Thoracic aorta (tissue), 2 donors: ENCODE measurements at regions not wholly inside any gene's neighbourhood (a gene's known extent, or its start where the extent isn't known, plus 50 kb on each side); places are given as distances from the start of the nearest gene placed in this dataset.
A peak's percentile ranks its signal among the peaks of the same experiment; 100 is the strongest.

ENCODE experiments used
- ATAC-seq: fragments of 150-250 bp; one replicate; pipeline ENCODE4 v1.8.0; 2017; ENCODE audit warnings: low read depth; ENCODE audit not compliant: insufficient number of reproducible peaks, low FRiP score
- DNase-seq: peaks from one replicate; pipeline ENCODE4 v3.0.0-alpha.2; 2020; ENCODE audit warnings: low spot score
- H3K27ac ChIP-seq, 2 donors: fragments of 200-600 bp; sonication (generic); 1 replicate in 1 of 2; 2 replicates in 1 of 2; pipeline ENCODE4 v1.5.1; 2016; ENCODE audit warnings: mild to moderate bottlenecking in 2 of 2, moderate library complexity in 2 of 2
- H3K27me3 ChIP-seq: fragments of 200-600 bp; sonication (generic); replicated peaks from 2 replicates; pipeline ENCODE4 v1.6.0; 2016; ENCODE audit warnings: mild to moderate bottlenecking; ENCODE audit not compliant: insufficient read depth
- H3K36me3 ChIP-seq: fragments of 200-600 bp; sonication (generic); one replicate; pipeline ENCODE4 v1.5.1; 2016
- H3K4me1 ChIP-seq, 2 donors: fragments of 200-600 bp; sonication (generic); 1 replicate in 1 of 2; 2 replicates in 1 of 2; pipeline versions ENCODE4 v1.5.1 to v1.6.0; 2016; ENCODE audit warnings: low read depth in 2 of 2, mild to moderate bottlenecking in 1 of 2; ENCODE audit not compliant: control insufficient read depth in 1 of 2
- H3K4me3 ChIP-seq: fragments of 200-600 bp; sonication (generic); 2 replicates; pipeline ENCODE4 v1.5.1; 2016; ENCODE audit warnings: mild to moderate bottlenecking
- H3K9me3 ChIP-seq: fragments of 200-600 bp; sonication (generic); 2 replicates; pipeline ENCODE4 v1.5.1; 2016
- TF ChIP-seq, protein P1 (sequence below): fragments of 200-600 bp; sonication (generic); IDR thresholded peaks from one replicate; pipeline ENCODE4 v1.5.1; 2019; ENCODE audit warnings: antibody characterized with exemption

DNA sequence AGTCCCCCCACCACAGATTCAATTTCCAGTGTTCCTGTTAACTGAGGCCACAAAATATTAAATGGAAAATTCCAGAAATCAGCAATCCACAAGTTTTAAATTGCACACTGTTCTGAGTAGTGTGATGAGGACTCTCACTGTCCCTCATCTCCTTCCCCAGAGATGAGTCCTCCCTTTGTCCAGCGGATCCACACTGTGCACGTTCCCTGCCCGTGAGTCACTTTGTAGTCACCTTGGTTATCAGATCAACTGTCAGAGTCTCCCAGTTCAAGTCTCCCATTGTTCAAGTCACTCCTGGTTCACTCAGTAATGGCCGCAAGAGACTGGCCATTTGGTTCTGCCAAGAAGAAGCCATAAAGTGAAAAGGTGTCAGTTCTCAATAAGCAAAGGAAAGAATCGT lies 168.6 kb upstream of the AFDN start:
- ATAC-seq (no peak), DNase-seq (no peak)
- Histone ChIP-seq H3K4me1 (peaks cover 5 to 6% of the 10 kb centered on the region in 2 donors), H3K27ac (no peak overlapping the region), H3K9me3 (no peaks in the 10 kb centered on the region), H3K27me3 (no peaks in the 10 kb centered on the region), H3K4me3 (no peak overlapping the region), H3K36me3 (no peaks in the 10 kb centered on the region)
- TF ChIP-seq, protein P1, sequence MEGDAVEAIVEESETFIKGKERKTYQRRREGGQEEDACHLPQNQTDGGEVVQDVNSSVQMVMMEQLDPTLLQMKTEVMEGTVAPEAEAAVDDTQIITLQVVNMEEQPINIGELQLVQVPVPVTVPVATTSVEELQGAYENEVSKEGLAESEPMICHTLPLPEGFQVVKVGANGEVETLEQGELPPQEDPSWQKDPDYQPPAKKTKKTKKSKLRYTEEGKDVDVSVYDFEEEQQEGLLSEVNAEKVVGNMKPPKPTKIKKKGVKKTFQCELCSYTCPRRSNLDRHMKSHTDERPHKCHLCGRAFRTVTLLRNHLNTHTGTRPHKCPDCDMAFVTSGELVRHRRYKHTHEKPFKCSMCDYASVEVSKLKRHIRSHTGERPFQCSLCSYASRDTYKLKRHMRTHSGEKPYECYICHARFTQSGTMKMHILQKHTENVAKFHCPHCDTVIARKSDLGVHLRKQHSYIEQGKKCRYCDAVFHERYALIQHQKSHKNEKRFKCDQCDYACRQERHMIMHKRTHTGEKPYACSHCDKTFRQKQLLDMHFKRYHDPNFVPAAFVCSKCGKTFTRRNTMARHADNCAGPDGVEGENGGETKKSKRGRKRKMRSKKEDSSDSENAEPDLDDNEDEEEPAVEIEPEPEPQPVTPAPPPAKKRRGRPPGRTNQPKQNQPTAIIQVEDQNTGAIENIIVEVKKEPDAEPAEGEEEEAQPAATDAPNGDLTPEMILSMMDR: no peak

- Histone ChIP-seq H3K9me3 (no peaks in the 10 kb centered on the region), H3K36me3 (no peaks in the 10 kb centered on the region), H3K4me1 (peaks cover 5 to 6% of the 10 kb centered on the region in 2 donors), H3K27me3 (no peaks in the 10 kb centered on the region), H3K4me3 (no peak overlapping the region), H3K27ac (no peak overlapping the region)
- TF ChIP-seq, protein P1: no peak
- DNase-seq: no peak
- ATAC-seq: no peak
Measured at GRCh38 chr6:167659046-167659445, 167.7 kb upstream of the AFDN start.

- H3K36me3 ChIP-seq: no peaks in the 10 kb centered on the region
- H3K9me3 ChIP-seq: no peaks in the 10 kb centered on the region
- no peak for DNase-seq
- H3K27ac ChIP-seq: peak overlapping the region in 1 of 2 donors; percentile 44
- H3K4me3 ChIP-seq: no peak overlapping the region
- TF ChIP-seq, protein P1: no peak
- peaks cover 5 to 6% of the 10 kb centered on the region in 2 donors for H3K4me1 ChIP-seq
- ATAC-seq: no peak
- H3K27me3 ChIP-seq: no peaks in the 10 kb centered on the region
Measured at GRCh38 chr6:167660424-167660823, 166.3 kb upstream of the AFDN start.

DNA sequence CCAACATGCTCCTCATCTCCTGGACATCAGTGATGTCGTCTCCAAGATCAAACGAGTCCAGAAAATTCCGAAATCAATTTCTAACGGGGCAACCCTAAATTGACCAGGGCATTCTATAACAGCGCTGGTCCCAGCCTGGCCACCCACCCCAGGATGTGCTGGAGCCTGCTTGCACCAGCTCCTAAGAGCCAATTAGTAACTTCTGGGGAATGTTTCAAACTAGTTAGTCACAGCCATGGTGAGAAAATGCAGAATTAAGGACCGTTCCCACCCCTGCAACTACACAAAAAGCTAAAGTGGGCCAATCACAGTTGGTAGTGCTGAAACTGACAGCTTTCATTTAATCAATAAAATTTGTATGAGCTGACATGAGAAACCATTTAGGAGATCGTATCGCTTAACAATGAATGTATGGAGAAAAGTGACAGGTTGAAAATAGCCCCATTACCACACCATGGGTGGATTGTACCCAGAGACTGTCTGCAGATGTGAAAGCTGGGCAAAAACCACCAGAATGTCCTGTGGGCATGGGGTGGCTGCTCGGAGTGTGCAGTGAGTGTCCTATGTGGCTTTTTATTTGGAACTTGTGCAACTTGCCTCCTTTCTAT lies 165.7 kb upstream of the AFDN start:
- peaks cover 5 to 6% of the 10 kb centered on the region in 2 donors for H3K4me1 ChIP-seq
- DNase-seq (no peak), ATAC-seq (no peak)
- TF ChIP-seq, protein P1: no peak
- H3K4me3 ChIP-seq: no peak overlapping the region
- H3K36me3 ChIP-seq: no peaks in the 10 kb centered on the region
- H3K9me3 ChIP-seq: no peaks in the 10 kb centered on the region
- H3K27ac ChIP-seq: peak overlapping the region in 1 of 2 donors; percentile 44
- no peaks in the 10 kb centered on the region for H3K27me3 ChIP-seq

DNA sequence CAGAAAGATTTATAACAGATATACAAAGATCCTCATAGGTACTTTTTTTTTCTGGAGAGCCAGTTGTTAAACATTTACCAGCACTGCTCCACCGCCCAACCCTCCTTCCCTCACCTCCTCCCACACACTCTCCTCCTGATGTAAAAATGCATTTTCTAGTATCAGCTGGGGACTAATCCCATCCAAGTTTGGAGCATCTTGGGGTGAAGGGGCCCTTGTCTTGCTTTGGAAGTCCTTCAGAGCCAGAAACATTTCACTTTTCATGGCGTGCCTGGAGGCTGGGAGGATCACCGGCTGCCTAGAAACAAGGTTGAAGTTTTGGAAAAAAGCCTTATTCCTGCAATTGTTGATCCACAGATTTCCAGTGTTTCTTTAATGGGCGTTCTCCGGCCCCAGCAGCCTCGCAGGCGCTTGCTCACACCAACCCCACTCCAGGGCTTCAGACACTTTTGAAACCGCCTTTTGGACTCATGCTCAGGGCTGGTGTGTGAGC lies 165.1 kb upstream of the AFDN start:
- Histone ChIP-seq H3K27ac (no peak overlapping the region), H3K9me3 (no peaks in the 10 kb centered on the region), H3K4me1 (peaks cover 5 to 6% of the 10 kb centered on the region in 2 donors), H3K27me3 (no peaks in the 10 kb centered on the region), H3K36me3 (no peaks in the 10 kb centered on the region), H3K4me3 (no peak overlapping the region)
- DNase-seq: no peak
- TF ChIP-seq, protein P1: no peak
- no peak for ATAC-seq
